Activated CD8-positive, alpha-beta T cell treated with anti-CD3 and anti-CD28 coated beads for 36 hours (primary cell): ENCODE measurements at regions not wholly inside any gene's neighbourhood (a gene's known extent, or its start where the extent isn't known, plus 50 kb on each side); places are given as distances from the start of the nearest gene placed in this dataset.

ENCODE experiments used
- ATAC-seq: fragments of 200-7000 bp; cut with Tn5 transposase; one replicate; pipeline ENCODE4 v1.10.0; 2021; ENCODE audit warnings: mild to moderate bottlenecking, moderate library complexity
- CTCF ChIA-PET: fragments of 350-600 bp; sonication (Branson Sonifier 250); formaldehyde crosslinking; loops from one replicate; lab custom pipeline; 2021; ENCODE audit warnings: antibody characterized with exemption; lab: Charles Lee
- POLR2A ChIA-PET: fragments of 350-600 bp; sonication (Branson Sonifier 250); formaldehyde crosslinking; loops from one replicate; lab custom pipeline; 2021; ENCODE audit warnings: antibody characterized with exemption; lab: Charles Lee
- DNase-seq: peaks from one replicate; pipeline ENCODE4 v3.0.0-alpha.2; 2020
- H3K27ac Mint-ChIP-seq: one replicate; pipeline ENCODE4 v1.8.0; 2021; ENCODE audit warnings: mild to moderate bottlenecking, mixed read lengths
- H3K27me3 Mint-ChIP-seq: one replicate; pipeline ENCODE4 v1.8.0; 2021; ENCODE audit warnings: mixed read lengths
- H3K36me3 Mint-ChIP-seq: one replicate; pipeline ENCODE4 v1.8.0; 2021; ENCODE audit warnings: low read depth, mixed read lengths
- H3K4me1 Mint-ChIP-seq: one replicate; pipeline ENCODE4 v1.8.0; 2021; ENCODE audit warnings: low read depth, mixed read lengths
- H3K4me3 Mint-ChIP-seq: one replicate; pipeline ENCODE4 v1.8.0; 2021; ENCODE audit warnings: mild to moderate bottlenecking, moderate library complexity, mixed read lengths
- H3K9me3 Mint-ChIP-seq: one replicate; pipeline ENCODE4 v1.8.0; 2021; ENCODE audit warnings: mixed read lengths
- CTCF ChIP-seq: fragments of 200-600 bp; IDR thresholded peaks from one replicate; pipeline ENCODE4 v1.8.0; 2022; ENCODE audit warnings: antibody characterized with exemption, mild to moderate bottlenecking
- intact Hi-C: fragments of 100-400 bp; cut with micrococcal nuclease; formaldehyde crosslinking; loops from one replicate; pipeline ENCODE4 v1.10.0; 2022

GRCh38 chr5:40278881-40279280 lies 400.8 kb upstream of the PTGER4 start:
- peak overlapping the region; percentile 7 for H3K27ac Mint-ChIP-seq
- POLR2A ChIA-PET: interaction anchor here (1.2 to 2.4 kb wide), 2 partner anchors 55 to 371 kb away, joined by 3 to 12 read pairs; no protein-coding TSS in a partner anchor
- no peak for DNase-seq
- intact Hi-C loops: no loop called here
- H3K36me3 Mint-ChIP-seq: no peaks in the 10 kb centered on the region
- no peak for TF ChIP-seq CTCF
- peaks cover 45% of the 10 kb centered on the region for H3K4me1 Mint-ChIP-seq
- H3K27me3 Mint-ChIP-seq: no peaks in the 10 kb centered on the region
- H3K9me3 Mint-ChIP-seq: no peaks in the 10 kb centered on the region
- ATAC-seq: no peak
- CTCF ChIA-PET: interaction anchor here (1.4 kb wide), 1 partner anchor 103 kb away, joined by 3 read pairs; no protein-coding TSS in a partner anchor
- H3K4me3 Mint-ChIP-seq: no peak overlapping the region

GRCh38 chr5:40277161-40277906 lies 402.4 kb upstream of the PTGER4 start:
- H3K36me3 Mint-ChIP-seq: no peaks in the 10 kb centered on the region
- no peaks in the 10 kb centered on the region for H3K9me3 Mint-ChIP-seq
- H3K4me3 Mint-ChIP-seq: peak overlapping the region; percentile 28
- H3K27ac Mint-ChIP-seq: peak overlapping the region; percentile 97
- intact Hi-C loops: loop anchor here (1.0 to 2.0 kb wide), 7 partner anchors 53 to 411 kb away; no protein-coding TSS in a partner anchor
- H3K27me3 Mint-ChIP-seq: no peaks in the 10 kb centered on the region
- CTCF ChIA-PET: interaction anchor here (0.7 to 1.9 kb wide), 8 partner anchors 14 to 456 kb away, joined by 3 to 6 read pairs (median 3); no protein-coding TSS in a partner anchor
- ATAC-seq (peak; percentile 91), DNase-seq (peak; percentile 64)
- POLR2A ChIA-PET: interaction anchor here (0.6 to 2.4 kb wide), 13 partner anchors 53 to 399 kb away, joined by 3 to 12 read pairs (median 3); no protein-coding TSS in a partner anchor
- peaks cover 45% of the 10 kb centered on the region for H3K4me1 Mint-ChIP-seq
- TF ChIP-seq CTCF: no peak

GRCh38 chr5:40276426-40277102 lies 403.2 kb upstream of the PTGER4 start:
- Mint-ChIP-seq H3K36me3 (no peaks in the 10 kb centered on the region), H3K27ac (peak overlapping the region; percentile 97), H3K4me3 (peak overlapping the region; percentile 28), H3K4me1 (peaks cover 45% of the 10 kb centered on the region), H3K27me3 (no peaks in the 10 kb centered on the region), H3K9me3 (no peaks in the 10 kb centered on the region)
- ChIA-PET POLR2A (interaction anchor here (0.6 to 2.4 kb wide), 10 partner anchors 52 to 400 kb away, joined by 3 to 12 read pairs (median 3); no protein-coding TSS in a partner anchor), CTCF (interaction anchor here (1.4 to 1.9 kb wide), 3 partner anchors 18 to 413 kb away, joined by 3 to 6 read pairs (median 4); no protein-coding TSS in a partner anchor)
- TF ChIP-seq CTCF: no peak
- DNase-seq (peak; percentile 35), ATAC-seq (peak; percentile 14)
- intact Hi-C loops: loop anchor here (1.0 to 2.0 kb wide), 7 partner anchors 52 to 412 kb away; no protein-coding TSS in a partner anchor

GRCh38 chr5:40274568-40274967 lies 405.1 kb upstream of the PTGER4 start:
- Mint-ChIP-seq H3K27me3 (no peaks in the 10 kb centered on the region), H3K36me3 (no peaks in the 10 kb centered on the region), H3K4me3 (no peak overlapping the region), H3K4me1 (peaks cover 52% of the 10 kb centered on the region), H3K27ac (no peak overlapping the region), H3K9me3 (no peaks in the 10 kb centered on the region)
- TF ChIP-seq CTCF: no peak
- DNase-seq (no peak), ATAC-seq (no peak)
- POLR2A ChIA-PET: no interaction called here
- CTCF ChIA-PET: interaction anchor here (0.7 kb wide), 1 partner anchor 226 kb away, joined by 3 read pairs; no protein-coding TSS in a partner anchor
- intact Hi-C loops: no loop called here
